Epithelial cell of esophagus (primary cell): ENCODE measurements at regions not wholly inside any gene's neighbourhood (a gene's known extent, or its start where the extent isn't known, plus 50 kb on each side); places are given as distances from the start of the nearest gene placed in this dataset.
"Not testable (repeated sequence)": the region's sequence is repeated elsewhere in the genome, so short reads cannot be mapped to it uniquely, and the experiment has no call there.

Experiments
- DNase-seq: peaks from one replicate; pipeline ENCODE4 v3.0.0; 2010; ENCODE audit warnings: low read depth
- H3K4me3 ChIP-seq: 2 replicates; pipeline ENCODE4 v1.5.1; 2011; ENCODE audit warnings: mild to moderate bottlenecking, low read length, control low read depth
- TF ChIP-seq, protein P1 (sequence below): IDR thresholded peaks from 2 replicates; pipeline ENCODE4 v1.5.1; 2011; ENCODE audit warnings: low read depth, mild to moderate bottlenecking, low read length, control low read depth, inconsistent platforms; ENCODE audit not compliant: insufficient read depth; ENCODE audit errors: missing control alignments

DNA sequence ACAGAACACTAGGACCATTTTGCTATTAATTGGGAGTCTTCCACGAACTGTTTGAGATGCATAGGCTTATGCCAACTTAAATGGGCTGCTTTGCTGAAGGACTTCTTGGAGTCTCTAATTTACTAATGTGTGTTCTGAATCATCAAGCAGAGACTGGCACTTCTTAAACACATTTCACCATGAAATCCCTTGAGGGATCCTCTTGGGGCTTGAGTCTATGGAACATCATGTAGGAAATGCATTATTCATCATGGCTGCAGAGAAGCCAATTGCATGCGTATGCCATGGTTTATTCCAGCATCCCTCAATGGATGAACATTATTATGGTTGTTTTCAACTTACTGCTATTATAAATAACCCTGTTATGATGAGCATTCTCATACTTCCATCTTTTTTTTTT lies 73.4 kb downstream of the FGD2 start:
- DNase-seq = no peak
- H3K4me3 ChIP-seq = no peak overlapping the region
- TF ChIP-seq, protein P1, sequence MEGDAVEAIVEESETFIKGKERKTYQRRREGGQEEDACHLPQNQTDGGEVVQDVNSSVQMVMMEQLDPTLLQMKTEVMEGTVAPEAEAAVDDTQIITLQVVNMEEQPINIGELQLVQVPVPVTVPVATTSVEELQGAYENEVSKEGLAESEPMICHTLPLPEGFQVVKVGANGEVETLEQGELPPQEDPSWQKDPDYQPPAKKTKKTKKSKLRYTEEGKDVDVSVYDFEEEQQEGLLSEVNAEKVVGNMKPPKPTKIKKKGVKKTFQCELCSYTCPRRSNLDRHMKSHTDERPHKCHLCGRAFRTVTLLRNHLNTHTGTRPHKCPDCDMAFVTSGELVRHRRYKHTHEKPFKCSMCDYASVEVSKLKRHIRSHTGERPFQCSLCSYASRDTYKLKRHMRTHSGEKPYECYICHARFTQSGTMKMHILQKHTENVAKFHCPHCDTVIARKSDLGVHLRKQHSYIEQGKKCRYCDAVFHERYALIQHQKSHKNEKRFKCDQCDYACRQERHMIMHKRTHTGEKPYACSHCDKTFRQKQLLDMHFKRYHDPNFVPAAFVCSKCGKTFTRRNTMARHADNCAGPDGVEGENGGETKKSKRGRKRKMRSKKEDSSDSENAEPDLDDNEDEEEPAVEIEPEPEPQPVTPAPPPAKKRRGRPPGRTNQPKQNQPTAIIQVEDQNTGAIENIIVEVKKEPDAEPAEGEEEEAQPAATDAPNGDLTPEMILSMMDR = no peak

DNA sequence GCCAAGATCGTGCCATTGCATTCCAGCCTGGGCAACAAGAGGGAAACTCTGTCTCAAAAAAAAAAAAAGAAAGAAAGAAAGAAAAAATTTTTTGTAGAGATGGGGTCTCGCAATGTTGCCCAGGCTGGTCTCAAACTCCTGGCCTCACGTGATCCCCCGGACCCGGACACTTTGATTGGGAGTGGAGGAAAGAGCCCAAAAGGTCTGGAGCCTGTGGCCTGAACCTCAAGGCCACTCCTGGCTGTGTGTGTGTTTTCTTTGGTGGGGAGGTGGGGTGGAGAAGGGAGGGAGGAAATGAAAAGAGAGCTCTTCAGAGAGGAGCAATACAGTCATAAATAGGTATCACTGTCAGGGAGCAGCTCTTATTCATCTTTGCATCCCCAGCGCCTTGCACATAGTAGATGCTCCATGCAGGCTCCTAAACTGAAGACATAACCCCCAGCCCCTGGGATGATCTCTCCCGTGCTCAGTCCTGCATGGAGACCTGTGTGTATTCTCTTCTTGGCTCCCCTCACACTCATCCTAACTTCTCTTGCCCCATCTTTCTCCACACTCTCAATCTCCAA lies 75.7 kb downstream of the FGD2 start:
- no peak overlapping the region for H3K4me3 ChIP-seq
- TF ChIP-seq, protein P1 = no peak
- DNase-seq = no peak

DNA sequence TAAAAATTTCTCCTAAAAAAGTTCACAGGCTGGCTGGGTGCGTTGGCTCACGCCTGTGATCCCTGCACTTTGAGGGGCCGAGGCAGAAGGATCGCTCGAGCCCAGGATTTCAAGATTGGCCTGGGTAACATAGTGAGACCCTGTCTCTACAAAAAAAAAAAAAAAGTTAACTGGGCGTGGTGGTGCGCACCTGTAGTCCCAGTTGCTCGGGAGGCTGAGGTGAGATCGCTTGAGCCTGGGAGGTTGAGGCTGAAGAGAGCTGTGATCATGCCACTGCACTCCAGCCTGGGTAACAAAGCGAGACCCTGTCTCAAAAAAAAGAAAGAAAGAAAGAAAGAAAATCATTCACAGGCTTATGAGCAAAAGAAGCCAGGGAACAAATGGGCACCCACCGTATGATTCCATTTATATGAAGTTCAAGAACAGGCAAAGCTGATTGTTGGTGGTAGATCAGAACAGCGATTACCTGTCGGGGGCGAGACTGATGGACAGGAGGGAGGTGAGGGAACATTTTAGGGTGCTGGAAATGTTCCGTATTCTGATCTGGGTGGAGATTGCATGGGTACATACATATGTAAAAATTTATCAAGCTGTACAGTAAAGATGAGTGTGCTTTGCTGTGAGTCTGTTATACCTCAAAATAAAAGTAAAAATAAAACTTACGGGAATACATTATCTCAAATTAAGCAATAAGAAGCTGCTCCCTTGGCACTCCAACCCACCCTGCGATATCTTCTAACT lies 77.1 kb downstream of the FGD2 start:
- TF ChIP-seq, protein P1 = no peak
- H3K4me3 ChIP-seq = no peak overlapping the region
- no peak for DNase-seq

DNA sequence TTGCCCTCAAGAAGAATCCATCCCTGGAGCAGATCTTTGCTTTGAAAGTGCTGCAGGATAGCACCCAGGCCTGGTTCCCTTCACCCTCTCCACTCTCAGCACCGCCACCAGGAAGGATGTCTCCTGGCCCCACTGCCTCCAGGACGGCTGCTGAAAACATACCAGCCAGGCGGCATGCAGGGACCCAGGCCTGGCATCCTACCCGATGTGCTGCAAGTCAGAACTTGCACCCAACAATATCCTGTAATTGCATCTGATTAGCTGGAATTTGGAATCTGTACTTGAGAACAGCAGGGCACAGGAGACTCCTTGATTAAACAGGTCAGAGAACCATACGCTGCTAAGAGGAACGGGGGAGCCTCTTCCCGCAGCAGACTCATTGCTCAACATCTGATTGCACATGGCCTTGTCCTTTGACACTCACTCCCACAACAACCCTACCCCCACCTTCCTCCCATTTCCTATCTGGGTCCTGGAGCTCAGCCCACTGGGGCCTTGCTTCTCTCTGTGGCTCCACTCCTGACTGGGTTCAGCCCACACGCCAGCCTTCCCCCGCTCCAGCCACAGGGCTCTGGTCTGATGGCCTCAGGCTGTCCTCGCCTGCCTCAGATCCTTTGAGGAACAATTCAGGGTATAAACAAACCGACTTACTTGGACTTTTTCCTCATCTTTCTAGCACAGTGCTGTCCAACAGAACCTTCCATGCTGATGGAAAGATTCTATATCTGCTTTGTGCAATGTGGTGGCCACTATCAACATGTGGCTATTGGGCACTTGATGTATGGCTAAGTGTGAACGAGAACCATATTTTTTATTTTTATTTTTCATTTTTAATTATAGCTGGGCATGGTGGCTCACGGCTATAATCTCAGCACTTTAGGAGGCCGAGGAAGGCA lies 78.0 kb downstream of the FGD2 start:
- peak; percentile 89 for DNase-seq
- H3K4me3 ChIP-seq = no peak overlapping the region
- TF ChIP-seq, protein P1 = no peak

DNA sequence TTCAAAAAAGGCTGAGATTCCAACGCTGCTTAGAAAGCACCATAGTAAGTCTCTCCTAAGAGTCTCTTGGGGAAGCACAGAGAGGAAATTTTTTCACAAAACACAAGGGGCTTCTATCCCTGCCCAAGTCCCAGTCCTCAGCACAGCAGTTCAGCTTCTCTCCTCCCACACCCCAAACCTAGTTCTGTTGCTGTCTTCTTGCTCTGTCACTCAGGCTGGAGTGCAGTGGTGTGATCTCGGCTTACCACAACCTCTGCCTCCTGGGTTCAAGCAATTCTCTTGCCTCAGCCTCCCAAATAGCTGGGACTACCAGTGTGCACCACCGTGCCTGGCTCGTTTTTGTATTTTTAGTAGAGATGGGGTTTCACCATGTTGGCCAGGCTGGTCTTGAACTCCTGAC lies 79.2 kb downstream of the FGD2 start:
- H3K4me3 ChIP-seq, DNase-seq: not testable (repeated sequence)

DNA sequence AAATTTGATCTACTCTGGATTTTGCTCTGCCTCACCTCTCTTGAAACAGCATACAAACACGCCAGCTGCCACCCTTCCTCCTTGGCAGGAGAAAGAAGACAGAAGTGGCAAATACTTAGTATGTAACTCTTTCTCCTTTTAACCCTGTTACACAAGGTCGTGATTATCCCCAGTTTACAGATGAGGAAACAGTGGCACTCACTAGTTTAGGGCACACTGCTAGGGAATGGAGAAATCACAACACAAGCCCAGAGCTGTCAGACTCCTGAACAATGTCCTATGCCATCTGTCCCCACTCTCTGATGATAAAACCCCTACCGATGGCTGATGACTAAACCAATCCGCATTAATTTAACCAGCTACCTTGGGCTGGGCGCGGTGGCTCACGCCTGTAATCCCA lies 79.7 kb downstream of the FGD2 start:
- no peak overlapping the region for H3K4me3 ChIP-seq
- TF ChIP-seq, protein P1 = no peak

DNA sequence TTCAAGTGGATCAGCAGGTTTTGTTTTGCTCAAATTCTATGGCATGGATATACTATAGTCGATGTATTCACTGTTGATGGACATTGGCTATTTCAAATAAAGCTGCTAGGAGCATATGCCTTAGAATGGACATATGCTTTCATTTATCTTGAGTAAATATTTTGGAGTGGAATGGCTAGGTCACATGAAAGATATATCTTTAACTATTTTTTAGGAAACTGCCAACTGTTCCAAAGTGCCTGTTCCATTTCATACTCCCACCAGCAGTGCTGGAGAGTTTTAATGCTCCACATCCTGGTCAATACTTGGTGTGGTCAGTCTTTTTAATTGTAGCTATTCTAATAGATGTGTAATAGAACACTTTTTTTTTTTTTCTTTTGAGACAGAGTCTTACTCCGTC lies 81.1 kb upstream of the PIM1 start:
- TF ChIP-seq, protein P1 = no peak
- DNase-seq = no peak
- no peak overlapping the region for H3K4me3 ChIP-seq

More for the DNA sequence above, 79.7 kb downstream of the FGD2 start:
- DNase-seq = no peak
